NCI-H460 (cell line): ENCODE measurements at regions not wholly inside any gene's neighbourhood (a gene's known extent, or its start where the extent isn't known, plus 50 kb on each side); places are given as distances from the start of the nearest gene placed in this dataset.
A peak's percentile ranks its signal among the peaks of the same experiment; 100 is the strongest.
"Not testable (repeated sequence)": the region's sequence is repeated elsewhere in the genome, so short reads cannot be mapped to it uniquely, and the experiment has no call there.

Source experiments
- DNase-seq: peaks from one replicate; pipeline ENCODE4 v3.0.0-alpha.2; 2016; ENCODE audit warnings: low read depth; ENCODE audit errors: extremely low read depth

- DNase-seq, result no peak
Measured at GRCh38 chr18:59848002-59848401, 51.8 kb upstream of the PMAIP1 start.

GRCh38 chr18:59847491-59847846 is 52.3 kb upstream of the PMAIP1 start:
- DNase-seq, result not testable (repeated sequence)

GRCh38 chr18:59846814-59847490 is 52.8 kb upstream of the PMAIP1 start:
- DNase-seq, result no peak

- DNase-seq, result no peak
Measured at GRCh38 chr18:59842947-59843346, 56.8 kb upstream of the PMAIP1 start.

GRCh38 chr18:59839931-59840685 is 59.7 kb upstream of the PMAIP1 start:
- DNase-seq, result no peak

GRCh38 chr18:59839246-59839645 is 60.5 kb upstream of the PMAIP1 start:
- DNase-seq, result no peak

GRCh38 chr18:59837586-59837985 is 62.2 kb upstream of the PMAIP1 start:
- peak; percentile 50 for DNase-seq

GRCh38 chr18:59835605-59836379 is 64.0 kb upstream of the PMAIP1 start:
- no peak for DNase-seq

- DNase-seq, result no peak
Measured at GRCh38 chr18:59834267-59834666, 65.5 kb upstream of the PMAIP1 start.

- DNase-seq, result no peak
Measured at GRCh38 chr18:59833785-59834184, 66.0 kb upstream of the PMAIP1 start.

- peak; percentile 40 for DNase-seq
Measured at GRCh38 chr18:59823596-59824195, 76.1 kb upstream of the PMAIP1 start.

- DNase-seq, result no peak
Measured at GRCh38 chr18:59822612-59823550, 76.9 kb upstream of the PMAIP1 start.

- no peak for DNase-seq
Measured at GRCh38 chr18:59821983-59822382, 77.8 kb upstream of the PMAIP1 start.

GRCh38 chr18:59820663-59821062 is 79.1 kb upstream of the PMAIP1 start:
- DNase-seq, result no peak

GRCh38 chr18:59818769-59819168 is 81.0 kb upstream of the PMAIP1 start:
- DNase-seq, result no peak

GRCh38 chr18:59814891-59815290 is 84.9 kb upstream of the PMAIP1 start:
- no peak for DNase-seq

GRCh38 chr18:59813942-59814341 is 85.9 kb upstream of the PMAIP1 start:
- no peak for DNase-seq

- no peak for DNase-seq
Measured at GRCh38 chr18:59810735-59811520, 88.9 kb upstream of the PMAIP1 start.

GRCh38 chr18:59810183-59810582 is 89.6 kb upstream of the PMAIP1 start:
- DNase-seq, result no peak
